A673 (cell line): ENCODE measurements at regions not wholly inside any gene's neighbourhood (a gene's known extent, or its start where the extent isn't known, plus 50 kb on each side); places are given as distances from the start of the nearest gene placed in this dataset.

Source experiments
- BruUV-seq: library from RNA; stranded (reverse); fragments of 400-500 nt; replicated peaks from 2 replicates; lab custom pipeline; 2021; lab: Mats Ljungman, UMichigan
- CTCF ChIA-PET: fragments of 300-600 bp; sonication (Branson Sonifier 250); formaldehyde crosslinking; loops from one replicate; lab custom pipeline; 2022; ENCODE audit warnings: antibody characterized with exemption; lab: Charles Lee
- POLR2A ChIA-PET: fragments of 300-600 bp; sonication (Branson Sonifier 250); formaldehyde crosslinking; loops from one replicate; lab custom pipeline; 2022; ENCODE audit warnings: antibody characterized with exemption; ENCODE audit not compliant: low non-redundant PET; lab: Charles Lee
- DNase-seq: peaks from one replicate; pipeline ENCODE4 v3.0.0-alpha.2; 2015; ENCODE audit warnings: low spot score
- H3K27ac ChIP-seq: fragments of 200-600 bp; sonication (generic); 2 replicates; pipeline ENCODE4 v1.5.1; 2016; ENCODE audit warnings: mixed run types, low read depth, mild to moderate bottlenecking, mixed read lengths, antibody characterized with exemption, low read length; ENCODE audit not compliant: poor library complexity, severe bottlenecking
- H3K27me3 ChIP-seq: fragments of 200-600 bp; sonication (generic); replicated peaks from 2 replicates; pipeline ENCODE4 v1.6.1; 2017; ENCODE audit warnings: mixed run types, low read depth, mild to moderate bottlenecking, mixed read lengths, antibody characterized with exemption, low read length; ENCODE audit not compliant: insufficient read depth, poor library complexity
- H3K36me3 ChIP-seq: fragments of 200-600 bp; sonication (generic); 2 replicates; pipeline ENCODE4 v1.6.1; 2016; ENCODE audit warnings: mixed run types, mild to moderate bottlenecking, mixed read lengths, antibody characterized with exemption, low read length; ENCODE audit not compliant: insufficient read depth, poor library complexity, severe bottlenecking
- H3K4me1 ChIP-seq: fragments of 200-600 bp; sonication (generic); 2 replicates; pipeline ENCODE4 v1.6.1; 2017; ENCODE audit warnings: mixed run types, mild to moderate bottlenecking, mixed read lengths, antibody characterized with exemption, low read length; ENCODE audit not compliant: insufficient read depth, poor library complexity, severe bottlenecking
- H3K4me3 ChIP-seq: fragments of 200-600 bp; sonication (generic); 2 replicates; pipeline ENCODE4 v1.5.1; 2016; ENCODE audit warnings: low read depth, mixed run types, mild to moderate bottlenecking, mixed read lengths, low read length; ENCODE audit not compliant: poor library complexity, severe bottlenecking
- H3K9me3 ChIP-seq: fragments of 200-600 bp; sonication (generic); 2 replicates; pipeline ENCODE4 v1.6.1; 2016; ENCODE audit warnings: mixed run types, low read depth, mild to moderate bottlenecking, mixed read lengths, antibody characterized with exemption, low read length; ENCODE audit not compliant: poor library complexity, severe bottlenecking
- EZH2 ChIP-seq: fragments of 200-600 bp; sonication (generic); IDR thresholded peaks from 2 replicates; pipeline ENCODE4 v1.6.1; 2017; ENCODE audit warnings: borderline replicate concordance, low read depth, mild to moderate bottlenecking, mixed read lengths, antibody characterized with exemption, low read length; ENCODE audit not compliant: poor library complexity, severe bottlenecking
- intact Hi-C: fragments of 100-400 bp; cut with micrococcal nuclease; formaldehyde crosslinking; loops from one replicate; pipeline ENCODE4 v1.10.0; 2022; ENCODE audit not compliant: unreplicated experiment
- TF ChIP-seq, protein P1 (sequence below): fragments of 300-800, 200-600 bp; sonication (generic); conservative IDR thresholded peaks from 2 replicates; pipeline ENCODE4 v1.5.1; 2017; ENCODE audit warnings: low read depth, mild to moderate bottlenecking, antibody characterized with exemption, low read length, moderate library complexity, mixed read lengths

DNA sequence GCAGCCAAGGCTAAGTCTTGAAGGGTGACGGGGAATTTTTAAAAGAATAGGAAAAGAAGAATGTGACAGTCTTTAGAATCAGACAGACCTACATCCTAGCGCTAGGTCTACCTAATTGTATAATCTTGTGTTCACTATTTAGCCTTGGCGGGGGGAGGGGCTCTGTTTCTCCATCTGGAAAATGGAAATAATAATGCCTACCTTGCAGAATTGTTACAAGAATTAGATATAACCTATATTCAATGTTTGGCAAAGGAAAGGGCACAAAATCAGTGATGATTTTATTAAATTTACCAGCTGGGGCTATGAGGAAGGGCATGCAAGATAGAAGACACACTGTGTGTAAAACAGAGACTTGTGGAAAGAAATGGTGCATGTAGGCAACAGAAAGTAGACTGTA lies 154.8 kb downstream of the ZBTB18 start:
- DNase-seq, result no peak
- H3K36me3 ChIP-seq, result no peaks in the 10 kb centered on the region
- no peaks in the 10 kb centered on the region for H3K9me3 ChIP-seq
- intact Hi-C loops, result no loop called here
- no TSS peak for BruUV-seq
- ChIA-PET POLR2A (interaction anchor here (0.6 kb wide), 1 partner anchor 28 kb away, joined by 4 read pairs; no protein-coding TSS in a partner anchor), CTCF (no interaction called here)
- H3K27ac ChIP-seq, result no peak overlapping the region
- H3K4me1 ChIP-seq, result no peaks in the 10 kb centered on the region
- H3K27me3 ChIP-seq, result no peaks in the 10 kb centered on the region
- no peak overlapping the region for H3K4me3 ChIP-seq
- TF ChIP-seq, protein P1, sequence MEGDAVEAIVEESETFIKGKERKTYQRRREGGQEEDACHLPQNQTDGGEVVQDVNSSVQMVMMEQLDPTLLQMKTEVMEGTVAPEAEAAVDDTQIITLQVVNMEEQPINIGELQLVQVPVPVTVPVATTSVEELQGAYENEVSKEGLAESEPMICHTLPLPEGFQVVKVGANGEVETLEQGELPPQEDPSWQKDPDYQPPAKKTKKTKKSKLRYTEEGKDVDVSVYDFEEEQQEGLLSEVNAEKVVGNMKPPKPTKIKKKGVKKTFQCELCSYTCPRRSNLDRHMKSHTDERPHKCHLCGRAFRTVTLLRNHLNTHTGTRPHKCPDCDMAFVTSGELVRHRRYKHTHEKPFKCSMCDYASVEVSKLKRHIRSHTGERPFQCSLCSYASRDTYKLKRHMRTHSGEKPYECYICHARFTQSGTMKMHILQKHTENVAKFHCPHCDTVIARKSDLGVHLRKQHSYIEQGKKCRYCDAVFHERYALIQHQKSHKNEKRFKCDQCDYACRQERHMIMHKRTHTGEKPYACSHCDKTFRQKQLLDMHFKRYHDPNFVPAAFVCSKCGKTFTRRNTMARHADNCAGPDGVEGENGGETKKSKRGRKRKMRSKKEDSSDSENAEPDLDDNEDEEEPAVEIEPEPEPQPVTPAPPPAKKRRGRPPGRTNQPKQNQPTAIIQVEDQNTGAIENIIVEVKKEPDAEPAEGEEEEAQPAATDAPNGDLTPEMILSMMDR, result no peak
- TF ChIP-seq EZH2, result no peak

DNA sequence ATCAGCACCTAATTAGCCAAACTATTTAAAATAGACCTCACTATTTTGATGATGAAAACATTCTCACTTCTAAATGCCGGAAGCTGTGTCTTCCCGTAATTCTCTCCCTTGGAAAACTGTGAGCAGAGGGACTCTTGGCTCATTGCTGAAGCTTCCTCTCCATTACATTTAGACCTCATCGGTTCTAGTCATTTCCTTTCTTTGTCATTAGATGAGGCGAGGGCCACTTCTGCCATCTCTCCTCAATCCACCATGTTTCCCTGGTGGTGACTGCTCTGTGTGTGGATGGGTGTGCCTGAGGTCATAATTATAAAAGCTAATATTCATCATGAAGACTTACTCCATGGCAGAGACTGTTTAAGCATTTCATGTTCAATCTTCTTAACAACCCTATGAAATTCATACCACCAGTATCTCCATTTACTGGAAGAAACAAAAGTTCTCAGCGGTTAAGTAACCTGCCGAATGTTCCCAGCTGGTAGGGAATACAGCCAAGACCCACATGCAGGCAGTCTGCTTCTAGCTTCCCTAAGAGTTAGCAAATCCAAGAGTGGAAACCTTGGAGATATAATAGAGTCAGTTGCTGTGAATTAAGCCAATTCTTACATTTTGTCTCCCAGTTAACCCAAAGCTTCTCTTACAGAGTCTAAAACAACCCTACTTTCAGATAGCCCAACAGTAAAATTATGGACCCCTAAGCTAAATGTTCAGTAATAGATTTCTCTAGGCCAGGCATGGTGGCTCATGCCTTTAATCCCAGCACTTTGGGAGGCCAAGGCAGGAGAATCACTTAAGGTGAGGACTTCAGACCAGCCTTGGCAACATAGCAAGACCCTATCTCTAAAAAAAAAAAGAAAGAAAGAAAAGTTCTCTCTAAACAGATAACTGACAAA lies 156.2 kb downstream of the ZBTB18 start:
- ChIA-PET POLR2A (no interaction called here), CTCF (no interaction called here)
- BruUV-seq, result no TSS peak

DNA sequence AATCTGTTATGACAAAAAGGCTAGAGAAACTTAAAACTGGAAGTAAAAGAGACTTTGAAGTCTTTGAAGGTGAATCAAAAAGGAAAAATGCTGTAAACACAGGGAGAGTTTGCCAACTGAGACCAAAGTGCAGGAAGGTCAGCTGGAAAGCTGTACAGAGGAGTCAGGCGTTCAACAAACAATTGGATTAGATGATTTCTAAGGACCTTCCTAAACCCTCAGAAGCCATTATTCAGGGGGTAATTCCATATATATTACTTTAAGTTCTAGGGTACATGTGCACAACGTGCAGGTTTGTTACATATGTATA lies 156.8 kb downstream of the ZBTB18 start:
- ChIA-PET POLR2A (no interaction called here), CTCF (no interaction called here)
- H3K27ac ChIP-seq, result no peak overlapping the region
- H3K4me1 ChIP-seq, result no peaks in the 10 kb centered on the region
- intact Hi-C loops, result no loop called here
- H3K27me3 ChIP-seq, result no peaks in the 10 kb centered on the region
- H3K9me3 ChIP-seq, result no peaks in the 10 kb centered on the region
- TF ChIP-seq, protein P1, result no peak
- no peak for TF ChIP-seq EZH2
- BruUV-seq, result no TSS peak
- DNase-seq, result no peak
- no peak overlapping the region for H3K4me3 ChIP-seq
- H3K36me3 ChIP-seq, result no peaks in the 10 kb centered on the region

More for the DNA sequence above, 156.2 kb downstream of the ZBTB18 start:
- no peak for TF ChIP-seq EZH2
- TF ChIP-seq, protein P1, result no peak
- Histone ChIP-seq H3K4me3 (no peak overlapping the region), H3K27ac (no peak overlapping the region), H3K9me3 (no peaks in the 10 kb centered on the region), H3K4me1 (no peaks in the 10 kb centered on the region), H3K36me3 (no peaks in the 10 kb centered on the region), H3K27me3 (no peaks in the 10 kb centered on the region)
- no peak for DNase-seq
- intact Hi-C loops, result no loop called here
